T-helper 1 cell treated with Interleukin-12 subunit alpha and Interleukin-12 subunit beta and Interleukin-4 antibody, amounts not matched to agents 30 ng/mL and 1 ng/mL, for 36 hours (primary cell): ENCODE measurements at regions not wholly inside any gene's neighbourhood (a gene's known extent, or its start where the extent isn't known, plus 50 kb on each side); places are given as distances from the start of the nearest gene placed in this dataset.

Experiments used
- intact Hi-C: fragments of 100-400 bp; cut with micrococcal nuclease; formaldehyde crosslinking; loops from one replicate; pipeline ENCODE4 v1.15.1; 2024

GRCh38 chr1:58430421-58431275 lies 115.9 kb downstream of the OMA1 start:
- intact Hi-C loops: no loop called here

- intact Hi-C loops: no loop called here
These were observed 119.6 kb downstream of the OMA1 start for GRCh38 chr1:58426918-58427317.

GRCh38 chr1:58422436-58422835 lies 124.1 kb downstream of the OMA1 start:
- intact Hi-C loops: no loop called here

GRCh38 chr1:58418283-58419228 lies 128.0 kb downstream of the OMA1 start:
- intact Hi-C loops: no loop called here

- intact Hi-C loops: no loop called here
These were observed 134.4 kb downstream of the OMA1 start for GRCh38 chr1:58412071-58412580.

- intact Hi-C loops: no loop called here
These were observed 136.6 kb downstream of the OMA1 start for GRCh38 chr1:58409890-58410289.

- intact Hi-C loops: no loop called here
These were observed 137.2 kb downstream of the OMA1 start for GRCh38 chr1:58409336-58409735.

- intact Hi-C loops: no loop called here
These were observed 140.0 kb downstream of the OMA1 start for GRCh38 chr1:58406301-58407071.

- intact Hi-C loops: no loop called here
These were observed 140.9 kb downstream of the OMA1 start for GRCh38 chr1:58405660-58406059.

GRCh38 chr1:58403894-58404293 lies 142.6 kb downstream of the OMA1 start:
- intact Hi-C loops: no loop called here

- intact Hi-C loops: no loop called here
These were observed 144.1 kb downstream of the OMA1 start for GRCh38 chr1:58402444-58402843.

GRCh38 chr1:58401991-58402390 lies 144.5 kb downstream of the OMA1 start:
- intact Hi-C loops: no loop called here

GRCh38 chr1:58399176-58399575 lies 147.3 kb downstream of the OMA1 start:
- intact Hi-C loops: no loop called here

GRCh38 chr1:58398714-58399113 lies 147.8 kb downstream of the OMA1 start:
- intact Hi-C loops: no loop called here

- intact Hi-C loops: no loop called here
These were observed 149.2 kb downstream of the OMA1 start for GRCh38 chr1:58397187-58397820.

GRCh38 chr1:58396150-58396549 lies 150.4 kb downstream of the OMA1 start:
- intact Hi-C loops: no loop called here

GRCh38 chr1:58395355-58395754 lies 151.2 kb downstream of the OMA1 start:
- intact Hi-C loops: no loop called here

GRCh38 chr1:58392083-58392482 lies 154.4 kb downstream of the OMA1 start:
- intact Hi-C loops: no loop called here

- intact Hi-C loops: no loop called here
These were observed 155.0 kb downstream of the OMA1 start for GRCh38 chr1:58391514-58391913.

- intact Hi-C loops: no loop called here
These were observed 155.5 kb downstream of the OMA1 start for GRCh38 chr1:58391056-58391455.

- intact Hi-C loops: no loop called here
These were observed 156.4 kb downstream of the OMA1 start for GRCh38 chr1:58390091-58390490.
